Stimulated activated CD4-positive, alpha-beta T cell treated with anti-CD3 and anti-CD28 coated beads, Interleukin-15, amount 100 ng/mL, for 24 hours (primary cell): ENCODE measurements at regions not wholly inside any gene's neighbourhood (a gene's known extent, or its start where the extent isn't known, plus 50 kb on each side); places are given as distances from the start of the nearest gene placed in this dataset.
"Not testable (repeated sequence)": the region's sequence is repeated elsewhere in the genome, so short reads cannot be mapped to it uniquely, and the experiment has no call there.

Source experiments
- DNase-seq: peaks from one replicate; pipeline ENCODE4 v3.0.0-alpha.2; 2020

- DNase-seq = no peak
Measured at GRCh38 chr3:89783341-89783927, 676.0 kb downstream of the EPHA3 start.

- no peak for DNase-seq
Measured at GRCh38 chr3:89787485-89787884, 680.1 kb downstream of the EPHA3 start.

GRCh38 chr3:89787979-89788378, 680.6 kb downstream of the EPHA3 start:
- DNase-seq = no peak

GRCh38 chr3:89795506-89795905, 688.1 kb downstream of the EPHA3 start:
- no peak for DNase-seq

- no peak for DNase-seq
Measured at GRCh38 chr3:89802881-89803280, 695.5 kb downstream of the EPHA3 start.

GRCh38 chr3:89803711-89804110, 696.3 kb downstream of the EPHA3 start:
- no peak for DNase-seq

GRCh38 chr3:89806166-89806565, 698.7 kb downstream of the EPHA3 start:
- no peak for DNase-seq

- DNase-seq = no peak
Measured at GRCh38 chr3:89808680-89809197, 701.3 kb downstream of the EPHA3 start.

GRCh38 chr3:89813500-89813899, 706.1 kb downstream of the EPHA3 start:
- DNase-seq = no peak

GRCh38 chr3:89841041-89841440, 733.6 kb downstream of the EPHA3 start:
- no peak for DNase-seq

- no peak for DNase-seq
Measured at GRCh38 chr3:89845053-89845452, 737.6 kb downstream of the EPHA3 start.

- DNase-seq = no peak
Measured at GRCh38 chr3:89847955-89848354, 740.5 kb downstream of the EPHA3 start.

- no peak for DNase-seq
Measured at GRCh38 chr3:89851974-89852621, 744.7 kb downstream of the EPHA3 start.

GRCh38 chr3:89859757-89860156, 752.3 kb downstream of the EPHA3 start:
- DNase-seq = no peak

- no peak for DNase-seq
Measured at GRCh38 chr3:89867286-89867685, 759.9 kb downstream of the EPHA3 start.

GRCh38 chr3:89876116-89876515, 768.7 kb downstream of the EPHA3 start:
- DNase-seq = no peak

- no peak for DNase-seq
Measured at GRCh38 chr3:89877230-89877629, 769.8 kb downstream of the EPHA3 start.

GRCh38 chr3:89889386-89889785, 782.0 kb downstream of the EPHA3 start:
- no peak for DNase-seq

GRCh38 chr3:89908711-89909213, 801.3 kb downstream of the EPHA3 start:
- no peak for DNase-seq

- no peak for DNase-seq
Measured at GRCh38 chr3:89912031-89912430, 804.6 kb downstream of the EPHA3 start.

- DNase-seq = no peak
Measured at GRCh38 chr3:89923921-89924610, 816.6 kb downstream of the EPHA3 start.

- no peak for DNase-seq
Measured at GRCh38 chr3:89925976-89926375, 818.6 kb downstream of the EPHA3 start.

- DNase-seq = no peak
Measured at GRCh38 chr3:89932882-89933281, 825.5 kb downstream of the EPHA3 start.

GRCh38 chr3:89944461-89944860, 837.0 kb downstream of the EPHA3 start:
- DNase-seq = not testable (repeated sequence)
